OCI-LY7 (cell line): ENCODE measurements at regions not wholly inside any gene's neighbourhood (a gene's known extent, or its start where the extent isn't known, plus 50 kb on each side); places are given as distances from the start of the nearest gene placed in this dataset.

Experiments used
- BruUV-seq: library from RNA; stranded (reverse); fragments of 400-500 nt; replicated peaks from 2 replicates; lab custom pipeline; 2021; lab: Mats Ljungman, UMichigan
- CTCF ChIA-PET: fragments of 300-600 bp; sonication (Branson Sonifier 250); formaldehyde crosslinking; loops from one replicate; lab custom pipeline; 2022; ENCODE audit warnings: antibody characterized with exemption; ENCODE audit not compliant: unreplicated experiment; lab: Charles Lee
- POLR2A ChIA-PET: fragments of 300-600 bp; sonication (Branson Sonifier 250); formaldehyde crosslinking; loops from one replicate; lab custom pipeline; 2022; ENCODE audit warnings: antibody characterized with exemption; lab: Charles Lee
- DNase-seq: peaks from one replicate; pipeline ENCODE4 v3.0.0-alpha.2; 2015; ENCODE audit warnings: low spot score
- H2AFZ ChIP-seq: fragments of 200-600 bp; sonication (generic), shearing (Covaris generic); 2 replicates; pipeline ENCODE4 v1.6.1; 2014; ENCODE audit warnings: mild to moderate bottlenecking, antibody characterized with exemption, low read length, moderate library complexity
- H3K27ac ChIP-seq: fragments of 200-600 bp; sonication (generic); 2 replicates; pipeline ENCODE4 v1.5.1; 2014; ENCODE audit warnings: mixed run types, low read depth, mild to moderate bottlenecking, moderate library complexity, low read length, inconsistent platforms; ENCODE audit not compliant: poor library complexity, severe bottlenecking
- H3K36me3 ChIP-seq: fragments of 200-600 bp; sonication (generic); 2 replicates; pipeline ENCODE4 v1.6.1; 2014; ENCODE audit warnings: mild to moderate bottlenecking, antibody characterized with exemption, low read length, moderate library complexity, mixed read lengths; ENCODE audit not compliant: insufficient read depth
- H3K4me1 ChIP-seq: fragments of 200-600 bp; sonication (generic); 2 replicates; pipeline ENCODE4 v1.5.1; 2014; ENCODE audit warnings: mild to moderate bottlenecking, low read length; ENCODE audit not compliant: insufficient read depth, poor library complexity, severe bottlenecking
- H3K4me2 ChIP-seq: fragments of 200-600 bp; sonication (generic); 2 replicates; pipeline ENCODE4 v1.6.1; 2014; ENCODE audit warnings: mild to moderate bottlenecking, low read length
- H3K4me3 ChIP-seq: fragments of 200-600 bp; sonication (generic); 2 replicates; pipeline ENCODE4 v1.5.1; 2014; ENCODE audit warnings: mild to moderate bottlenecking, low read depth, low read length; ENCODE audit not compliant: poor library complexity, severe bottlenecking
- H3K79me2 ChIP-seq: fragments of 200-600 bp; sonication (generic); 2 replicates; pipeline ENCODE4 v1.6.1; 2016; ENCODE audit warnings: low read depth, mild to moderate bottlenecking, low read length, moderate library complexity, mixed read lengths; ENCODE audit not compliant: insufficient read depth
- H3K9me2 ChIP-seq: fragments of 200-600 bp; sonication (generic); 2 replicates; pipeline ENCODE4 v1.6.1; 2016; ENCODE audit warnings: mild to moderate bottlenecking, low read length, mixed read lengths; ENCODE audit not compliant: insufficient read depth
- H3K9me3 ChIP-seq: fragments of 200-600 bp; sonication (generic); 2 replicates; pipeline ENCODE4 v1.6.1; 2014; ENCODE audit warnings: mild to moderate bottlenecking, mixed run types, low read length, mixed read lengths
- H4K20me1 ChIP-seq: fragments of 200-600 bp; sonication (generic); 2 replicates; pipeline ENCODE4 v1.6.1; 2014; ENCODE audit warnings: mild to moderate bottlenecking, antibody characterized with exemption, low read length, moderate library complexity, mixed read lengths; ENCODE audit not compliant: insufficient read depth
- CTCF ChIP-seq: fragments of 200-600 bp; sonication (generic); conservative IDR thresholded peaks from 2 replicates; pipeline ENCODE4 v1.5.1; 2014; ENCODE audit warnings: mild to moderate bottlenecking, antibody characterized with exemption, low read length, moderate library complexity, mixed read lengths
- EZH2phosphoT487 ChIP-seq: fragments of 200-600 bp; sonication (generic); IDR thresholded peaks from 2 replicates; pipeline ENCODE4 v1.6.1; 2018; ENCODE audit warnings: low read depth, borderline replicate concordance, mild to moderate bottlenecking, mixed run types, antibody characterized with exemption, low read length, moderate library complexity, mixed read lengths
- intact Hi-C: fragments of 100-400 bp; cut with micrococcal nuclease; formaldehyde crosslinking; loops from one replicate; pipeline ENCODE4 v1.10.0; 2022; ENCODE audit not compliant: unreplicated experiment

GRCh38 chr2:64720535-64721319 lies 67.0 kb upstream of the SERTAD2 start:
- POLR2A ChIA-PET = interaction anchor here (1.1 kb wide), 1 partner anchor 15 kb away, joined by 3 read pairs; no protein-coding TSS in a partner anchor
- peaks cover 8% of the 10 kb centered on the region for H3K36me3 ChIP-seq
- H4K20me1 ChIP-seq = no peaks in the 10 kb centered on the region
- H3K9me3 ChIP-seq = no peaks in the 10 kb centered on the region
- no peak overlapping the region for H2AFZ ChIP-seq
- H3K4me1 ChIP-seq = peaks cover 15% of the 10 kb centered on the region
- no peak for TF ChIP-seq CTCF
- BruUV-seq = no TSS peak
- H3K4me3 ChIP-seq = no peak overlapping the region
- CTCF ChIA-PET = no interaction called here
- peak overlapping the region; percentile 17; the same call in 1 of the 2 replicates for H3K4me2 ChIP-seq
- peaks cover 57% of the 10 kb centered on the region for H3K79me2 ChIP-seq
- no peaks in the 10 kb centered on the region for H3K9me2 ChIP-seq
- intact Hi-C loops = no loop called here
- DNase-seq = no peak
- no peak overlapping the region for H3K27ac ChIP-seq

GRCh38 chr2:64721320-64721623 lies 67.6 kb upstream of the SERTAD2 start:
- H3K4me2 ChIP-seq = peak overlapping the region; percentile 17; the same call in 1 of the 2 replicates
- peaks cover 20% of the 10 kb centered on the region for H3K4me1 ChIP-seq
- intact Hi-C loops = no loop called here
- no peaks in the 10 kb centered on the region for H3K9me2 ChIP-seq
- H4K20me1 ChIP-seq = no peaks in the 10 kb centered on the region
- POLR2A ChIA-PET = interaction anchor here (0.9 to 2.0 kb wide), 5 partner anchors 13 to 29 kb away, joined by 3 to 7 read pairs (median 6); no protein-coding TSS in a partner anchor
- CTCF ChIA-PET = no interaction called here
- H3K4me3 ChIP-seq = no peak overlapping the region
- no peak for TF ChIP-seq CTCF
- TF ChIP-seq EZH2phosphoT487 = no peak
- no TSS peak for BruUV-seq
- peaks cover 62% of the 10 kb centered on the region for H3K79me2 ChIP-seq
- no peak overlapping the region for H3K27ac ChIP-seq
- H2AFZ ChIP-seq = no peak overlapping the region
- DNase-seq = no peak
- no peaks in the 10 kb centered on the region for H3K9me3 ChIP-seq
- peaks cover 8% of the 10 kb centered on the region for H3K36me3 ChIP-seq
